ENCODE measurements at regions not wholly inside any gene's neighbourhood (a gene's known extent, or its start where the extent isn't known, plus 50 kb on each side); places are given as distances from the start of the nearest gene placed in this dataset.
A peak's percentile ranks its signal among the peaks of the same experiment; 100 is the strongest.

DNA sequence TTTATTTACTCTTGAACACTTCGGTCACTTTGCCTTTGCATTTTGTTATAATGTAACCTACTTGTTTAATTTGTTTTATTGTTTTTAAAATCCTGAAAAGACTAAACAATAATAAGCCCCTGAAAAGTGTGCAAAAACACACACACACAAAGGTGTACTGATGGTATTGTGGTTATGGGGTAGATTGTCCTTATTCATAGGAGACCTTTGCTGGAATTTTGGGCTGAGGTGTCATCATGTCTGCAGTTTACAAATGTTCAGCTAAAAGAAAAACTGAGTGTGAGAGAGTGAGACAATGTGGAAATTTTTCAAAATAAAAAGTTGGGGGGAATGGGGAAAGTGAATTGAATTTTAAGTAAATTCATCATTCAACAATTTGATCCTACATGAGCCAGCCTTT is 174.9 kb downstream of the QDPR start:
- no peak for DNase-seq (ENCODE audit: low spot score)

DNA sequence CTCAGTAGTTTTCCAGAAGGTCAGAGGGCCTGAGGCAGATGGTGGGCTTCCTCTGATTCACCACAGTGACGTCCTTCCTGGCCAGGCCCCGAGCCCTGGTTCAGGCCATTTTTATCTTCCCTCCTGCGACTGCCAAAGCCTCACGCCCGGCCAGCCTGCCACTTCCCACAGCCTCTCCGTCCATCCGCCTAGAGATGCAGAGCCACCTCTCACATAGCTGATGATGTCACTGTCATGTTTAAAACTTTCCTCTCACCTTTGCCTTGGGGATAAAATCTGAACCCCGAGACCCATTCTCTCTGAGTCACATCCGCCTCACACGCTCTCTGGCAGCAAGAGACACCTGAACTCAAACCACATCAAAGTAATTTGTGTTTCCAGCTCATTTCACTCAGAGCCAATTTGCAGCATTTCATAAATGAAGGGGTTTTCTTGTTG is 175.3 kb downstream of the QDPR start:
- no peak for DNase-seq (ENCODE audit: low spot score)

DNA sequence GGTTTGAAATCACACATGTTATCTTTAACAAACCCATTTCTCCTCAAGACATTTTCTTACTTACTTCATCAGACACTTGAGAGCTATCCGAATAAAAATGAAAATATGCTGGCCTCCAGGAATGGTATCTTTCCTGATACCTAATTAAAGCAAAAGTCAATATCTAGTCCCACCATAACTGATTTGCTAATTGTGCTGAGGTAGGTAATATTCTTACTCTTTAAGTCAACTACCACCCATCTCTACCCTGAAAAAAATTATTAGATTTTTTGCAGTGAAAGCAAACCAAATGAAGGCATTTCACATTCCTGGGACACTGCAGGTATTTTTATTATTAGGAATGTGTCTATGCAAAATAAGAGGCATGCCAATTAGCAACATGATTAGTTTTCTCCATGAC is 175.8 kb downstream of the QDPR start:
- DNase-seq (ENCODE audit: low spot score) = no peak

DNA sequence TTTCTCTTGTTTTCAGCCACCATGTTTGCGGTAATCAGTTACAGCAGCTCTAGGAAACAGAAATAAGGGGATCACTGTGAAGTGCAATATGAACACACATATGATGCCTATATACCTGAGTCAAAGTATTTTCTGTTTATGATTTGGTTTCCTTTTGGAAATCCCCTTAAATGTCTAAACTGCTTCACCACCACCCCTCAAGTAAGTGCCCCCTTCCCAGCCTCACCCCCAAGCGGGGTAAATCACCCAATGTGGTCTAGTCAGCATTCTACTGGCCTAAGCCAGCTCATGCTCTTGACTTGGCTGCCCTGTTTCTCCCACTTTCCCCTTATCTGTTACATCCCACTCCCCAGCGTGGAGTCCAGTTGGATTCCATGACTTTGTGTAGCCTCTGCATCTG is 176.5 kb downstream of the QDPR start:
- DNase-seq (ENCODE audit: low spot score) = no peak

DNA sequence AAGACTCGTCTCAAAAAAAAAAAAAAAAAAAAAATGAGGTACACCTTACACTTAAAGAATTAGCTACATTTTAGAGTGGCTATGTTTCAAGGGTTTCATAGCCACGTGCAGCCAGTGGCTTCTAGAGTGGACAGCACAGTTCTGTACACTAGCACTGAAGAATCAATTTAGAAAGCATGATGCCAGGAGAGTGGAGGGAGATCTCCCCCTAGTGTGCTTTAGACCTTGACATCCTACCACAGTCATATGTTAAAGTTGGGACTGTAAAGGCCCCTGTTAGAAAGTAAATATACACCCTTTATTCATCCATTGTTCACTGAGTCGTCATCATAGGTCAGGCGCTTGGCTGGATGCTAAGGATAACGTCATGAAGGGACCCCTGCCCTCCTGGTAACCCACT is 179.4 kb downstream of the QDPR start:
- DNase-seq (ENCODE audit: low spot score) = no peak

DNA sequence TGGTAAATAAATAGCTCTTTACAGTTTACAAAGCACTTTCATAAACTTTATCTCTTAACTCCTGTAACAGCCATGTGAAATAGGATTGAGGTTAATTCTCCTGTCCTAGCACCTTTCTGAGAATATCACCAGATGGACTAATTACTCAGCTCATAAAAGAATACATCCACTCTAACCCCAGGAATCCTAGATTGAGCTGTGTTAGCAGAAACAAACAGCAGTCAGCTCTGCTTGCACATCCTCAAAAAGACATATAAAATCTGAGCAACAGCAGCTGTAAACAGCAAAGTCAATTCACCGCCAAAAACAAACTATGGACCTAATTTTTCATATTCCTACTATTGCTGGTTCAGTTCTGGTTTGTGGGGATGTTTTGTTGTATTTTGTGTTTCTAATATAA is 182.8 kb downstream of the QDPR start:
- DNase-seq (ENCODE audit: low spot score) = no peak

DNA sequence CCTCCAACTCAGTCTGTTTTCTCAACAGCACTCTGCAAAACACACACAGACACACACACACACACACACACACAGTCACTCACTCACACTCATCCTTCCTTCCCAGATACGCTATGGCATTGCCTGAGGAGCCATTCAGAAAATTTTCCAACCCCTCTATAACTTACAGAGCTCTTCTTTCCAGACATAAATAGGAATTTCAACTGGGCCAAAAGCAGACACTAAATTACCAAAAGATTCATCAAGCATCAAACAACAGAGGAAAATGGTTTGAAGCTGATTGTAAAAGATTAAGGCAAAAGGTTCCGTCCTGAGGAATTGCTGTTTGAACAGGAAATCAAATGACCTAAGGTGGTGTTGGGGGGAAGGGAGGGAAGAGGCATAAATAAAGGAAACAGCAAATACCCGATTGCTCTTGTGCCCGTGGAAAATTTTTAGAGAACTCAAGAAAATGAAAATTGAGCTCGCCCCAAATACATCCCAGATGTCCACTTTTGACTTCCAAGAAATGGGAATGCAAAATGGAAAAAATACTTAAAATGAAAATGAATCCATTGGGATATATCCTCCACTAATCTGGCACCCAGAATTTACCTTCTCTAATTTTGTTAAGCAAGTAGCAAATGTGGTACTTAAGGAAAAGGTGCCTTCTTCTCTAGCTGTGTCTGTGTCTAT is 183.6 kb downstream of the QDPR start:
- no peak for DNase-seq (ENCODE audit: low spot score)

DNA sequence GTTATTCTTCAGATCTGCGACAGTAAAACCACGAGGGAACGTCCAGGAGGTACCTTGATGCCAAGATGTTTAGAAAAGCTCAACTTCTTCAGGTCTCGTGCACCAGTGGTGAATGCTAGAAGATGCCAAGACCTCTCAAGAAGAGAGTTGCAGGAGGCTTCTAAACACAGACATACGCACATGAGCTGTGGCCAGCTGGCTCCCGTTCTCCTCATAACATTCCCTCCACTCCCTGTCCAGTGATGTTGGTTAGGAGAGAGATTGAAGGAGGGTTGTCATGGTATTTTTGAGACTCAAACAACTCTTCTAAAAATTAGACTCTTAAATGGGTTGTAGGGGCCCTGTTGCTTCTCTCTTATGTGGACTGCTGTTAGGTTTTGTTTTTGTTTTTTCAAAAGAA is 184.3 kb downstream of the QDPR start:
- no peak for DNase-seq (ENCODE audit: low spot score)

DNA sequence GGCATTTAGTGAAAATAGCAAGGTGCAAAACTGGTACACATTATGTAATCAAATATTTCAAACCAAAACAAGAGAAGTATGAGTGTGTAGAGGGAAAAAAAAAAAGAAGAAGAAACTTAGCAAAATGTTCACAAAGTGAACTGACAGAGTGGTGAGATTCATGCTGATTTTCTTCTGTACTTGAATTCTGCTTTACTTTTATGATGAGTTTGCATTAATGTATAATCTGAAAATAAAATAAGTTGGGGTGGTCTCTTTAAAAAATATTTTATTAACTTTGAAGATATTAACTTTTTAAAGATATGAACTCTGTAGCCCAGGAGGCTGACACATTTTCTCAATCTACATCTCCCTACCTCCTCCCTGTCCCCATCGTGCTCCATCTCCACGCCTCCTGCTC is 185.1 kb downstream of the QDPR start:
- no peak for DNase-seq (ENCODE audit: low spot score)

DNA sequence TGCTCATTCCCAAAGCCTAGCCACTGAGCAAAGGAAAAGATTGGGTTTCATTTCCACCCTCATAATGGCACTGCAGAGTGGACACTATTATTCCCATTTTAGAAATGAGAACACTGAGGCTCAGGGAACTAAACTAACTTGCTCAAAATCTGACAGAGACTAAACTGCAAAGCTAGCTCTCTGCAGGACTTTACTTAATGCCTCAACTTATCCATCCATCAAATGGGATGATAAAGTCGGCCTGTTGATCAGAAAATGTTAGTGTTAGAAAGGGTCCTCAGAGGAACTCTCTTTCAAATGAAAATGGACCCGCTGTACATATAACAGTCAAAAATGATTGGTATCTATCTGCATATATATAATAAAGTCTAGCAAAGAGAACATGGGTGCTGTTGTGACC is 186.8 kb downstream of the QDPR start:
- DNase-seq (ENCODE audit: low spot score) = no peak

DNA sequence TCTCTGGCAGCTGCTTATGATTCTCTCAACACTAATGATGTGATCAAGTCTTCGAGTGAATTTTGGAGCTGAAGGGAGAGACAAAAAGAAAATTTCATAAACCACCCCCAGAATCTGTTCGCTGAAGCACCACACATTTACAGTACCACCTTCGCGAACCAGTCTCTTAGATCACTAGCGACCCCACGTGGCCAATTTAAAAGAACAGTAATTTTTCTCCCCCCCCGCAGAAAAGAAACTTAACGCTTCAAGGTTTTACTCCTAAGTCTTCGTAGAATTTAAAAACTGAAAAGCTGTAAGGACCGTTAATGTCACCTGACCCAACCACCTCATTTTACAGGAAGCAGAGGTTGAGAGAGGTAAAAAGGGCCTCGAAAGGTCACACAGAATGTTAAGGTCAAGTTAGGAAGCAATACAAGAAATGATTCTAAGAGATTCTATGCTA is 187.5 kb downstream of the QDPR start:
- DNase-seq (ENCODE audit: low spot score) = peak; percentile 24

DNA sequence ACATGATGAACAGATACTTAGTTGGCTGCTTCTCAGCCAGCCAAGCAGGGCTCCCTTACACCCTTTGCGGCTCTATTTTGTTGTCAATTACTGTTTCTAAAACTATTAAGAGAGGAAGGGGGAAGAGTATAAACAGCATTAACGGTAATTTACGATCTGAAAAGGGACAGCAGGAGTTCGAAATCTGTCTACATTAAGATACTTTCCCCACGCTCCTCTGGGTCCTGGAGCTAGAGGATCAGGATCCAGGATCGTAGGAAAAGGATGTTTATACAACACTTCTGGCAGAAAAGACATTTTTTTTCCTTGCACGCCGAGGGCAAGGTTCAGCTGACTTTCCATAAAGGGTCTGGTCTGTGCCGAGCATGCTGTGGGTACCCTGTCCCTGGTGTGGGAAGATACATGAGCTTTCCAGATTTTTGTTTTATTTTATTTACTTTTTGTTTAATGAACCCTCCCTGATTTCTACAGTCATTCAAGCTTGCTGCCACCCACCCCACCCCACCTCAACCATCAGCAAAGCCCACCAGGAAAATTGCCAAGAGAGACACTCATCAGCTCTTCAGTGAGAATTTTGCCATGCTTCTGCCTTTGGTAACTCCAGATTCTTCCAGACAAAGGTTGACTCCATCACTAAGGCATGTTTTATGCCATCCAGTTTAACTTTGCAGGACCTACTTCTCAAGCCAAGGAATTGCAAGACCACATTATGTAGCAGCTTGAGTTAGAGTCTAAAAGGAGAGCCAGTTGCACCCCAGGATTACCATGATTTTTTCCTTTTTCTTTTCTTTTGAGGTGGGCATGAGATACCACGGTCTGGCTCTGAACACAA is 188.1 kb downstream of the QDPR start:
- DNase-seq (ENCODE audit: low spot score) = no peak

DNA sequence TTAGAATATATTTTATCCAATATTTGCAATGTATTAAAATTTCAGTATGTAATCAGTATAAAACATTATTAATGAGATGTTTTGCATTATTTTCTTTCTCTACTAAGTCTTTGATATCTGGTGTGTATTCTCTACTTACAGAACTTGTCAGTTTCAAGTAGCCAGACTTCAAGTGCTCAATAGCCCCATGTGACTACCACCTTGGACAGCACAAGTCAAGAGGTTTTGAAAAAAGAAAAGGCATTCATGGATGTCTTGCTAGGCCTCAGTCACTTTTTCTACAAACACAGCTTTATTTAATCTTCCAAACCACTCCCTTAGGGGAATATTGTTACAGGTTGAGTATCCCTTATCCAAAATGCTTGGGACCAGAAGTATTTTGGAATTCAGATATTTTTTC is 189.4 kb downstream of the QDPR start:
- DNase-seq (ENCODE audit: low spot score) = no peak

DNA sequence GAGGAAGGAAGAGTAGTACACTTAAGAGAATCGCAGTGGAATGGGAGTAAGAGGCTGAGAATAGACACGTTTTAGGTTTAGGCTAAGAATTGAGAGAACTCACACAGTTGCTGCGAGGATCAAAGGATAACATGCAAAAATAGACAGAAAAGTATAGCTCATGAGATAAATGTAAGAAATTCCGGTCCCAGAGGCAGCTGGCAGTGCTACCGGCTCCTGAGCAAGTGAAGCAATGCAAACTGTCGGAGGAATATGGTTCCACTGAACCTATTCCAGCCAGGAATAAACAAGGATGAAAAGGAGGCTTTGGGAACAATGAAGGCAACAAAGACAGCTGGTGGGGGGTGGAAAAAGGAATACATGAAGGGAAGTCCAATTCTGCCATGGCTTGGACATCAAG is 191.8 kb downstream of the QDPR start:
- no peak for DNase-seq (ENCODE audit: low spot score)

DNA sequence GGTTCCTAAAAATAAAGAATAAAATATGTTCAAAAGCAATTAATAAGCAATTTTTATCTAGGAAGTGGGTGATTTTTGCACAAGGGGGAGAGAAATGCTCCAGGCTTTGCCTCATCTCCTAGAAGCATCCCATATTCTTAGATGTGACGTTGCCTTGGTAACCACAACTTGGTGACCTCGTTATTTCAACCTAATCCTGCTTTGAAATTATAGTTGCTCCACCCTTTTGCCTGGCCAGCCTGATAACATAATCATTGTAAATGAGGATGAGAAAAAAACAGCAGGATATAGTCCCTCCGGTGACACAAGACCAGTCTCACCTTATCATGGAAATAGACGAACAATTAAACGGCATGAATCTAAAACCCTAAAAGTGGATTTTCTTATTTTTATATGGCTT is 194.4 kb downstream of the QDPR start:
- no peak for DNase-seq (ENCODE audit: low spot score)

DNA sequence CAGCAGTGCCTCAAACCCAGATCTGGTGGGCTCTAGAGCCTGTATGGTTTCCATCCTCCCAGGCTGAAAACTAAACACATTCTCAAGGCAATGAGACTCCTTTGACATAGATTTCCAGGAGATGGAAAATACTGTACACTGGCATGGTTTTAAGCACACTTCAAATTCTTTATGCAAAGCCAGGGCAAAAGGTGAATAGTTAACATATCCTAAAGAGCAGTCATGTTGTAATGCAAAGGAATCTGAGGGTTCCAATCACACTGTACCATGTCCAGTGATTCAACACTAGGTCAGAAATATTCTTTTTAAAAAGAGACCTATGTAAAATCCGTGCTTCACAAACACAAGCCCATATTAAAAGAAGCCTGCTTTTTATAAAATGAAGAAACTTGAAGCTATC is 195.3 kb downstream of the QDPR start:
- no peak for DNase-seq (ENCODE audit: low spot score)

DNA sequence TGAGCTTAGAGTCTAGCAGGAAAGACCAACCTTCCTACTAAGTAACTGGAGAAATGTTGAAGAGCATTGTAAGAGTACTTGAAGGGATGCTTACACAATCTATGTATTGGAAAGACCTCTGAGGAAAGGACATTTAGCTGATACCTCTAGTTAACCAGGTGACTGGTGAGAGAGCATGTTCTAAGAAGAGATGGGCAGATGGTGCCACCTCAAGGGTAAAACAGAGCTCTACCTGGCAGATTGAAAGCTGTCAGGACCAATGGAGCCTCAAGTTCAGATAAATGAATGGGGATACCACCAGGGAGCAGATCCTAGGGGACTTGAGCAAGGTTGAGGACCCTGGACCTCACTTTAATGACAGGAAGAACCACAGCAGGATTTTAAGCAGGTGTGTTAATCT is 196.4 kb downstream of the QDPR start:
- no peak for DNase-seq (ENCODE audit: low spot score)

DNA sequence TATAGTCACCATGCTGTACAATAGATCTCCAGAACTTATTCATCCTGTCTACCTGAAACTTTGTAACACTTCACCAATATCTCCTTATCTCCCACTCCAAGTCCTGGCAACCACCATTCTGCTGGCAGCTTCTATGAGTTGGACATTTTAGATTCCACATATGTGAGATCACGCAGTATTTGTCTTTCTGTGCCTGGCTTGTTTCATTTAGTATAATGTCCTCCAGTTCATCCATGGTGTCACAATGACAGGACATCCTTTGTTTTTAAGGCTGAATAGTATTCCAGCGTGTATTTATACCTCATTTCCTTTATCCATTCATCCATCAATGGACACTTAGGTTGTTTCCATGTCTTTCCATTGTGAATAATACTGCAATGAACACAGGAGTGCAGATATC is 198.7 kb downstream of the QDPR start:
- DNase-seq (ENCODE audit: low spot score) = no peak

DNA sequence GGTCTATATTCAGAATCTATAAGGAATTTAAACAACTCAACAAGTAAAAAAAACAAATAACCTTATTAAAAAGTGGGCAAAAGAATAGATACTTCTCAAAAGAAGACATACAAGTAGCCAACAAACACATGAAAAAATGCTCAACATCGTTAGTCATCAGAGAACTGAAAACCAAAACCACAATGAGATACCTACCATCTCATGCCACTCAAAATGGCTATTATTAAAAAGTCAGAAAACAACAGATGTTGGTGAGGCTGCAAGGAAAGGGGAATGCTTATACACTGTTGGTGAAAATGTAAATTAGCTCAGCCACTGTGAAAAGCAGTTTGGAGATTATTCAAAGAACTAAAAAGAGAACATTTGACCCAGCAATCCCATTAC is 201.6 kb downstream of the QDPR start:
- no peak for DNase-seq (ENCODE audit: low spot score)

DNA sequence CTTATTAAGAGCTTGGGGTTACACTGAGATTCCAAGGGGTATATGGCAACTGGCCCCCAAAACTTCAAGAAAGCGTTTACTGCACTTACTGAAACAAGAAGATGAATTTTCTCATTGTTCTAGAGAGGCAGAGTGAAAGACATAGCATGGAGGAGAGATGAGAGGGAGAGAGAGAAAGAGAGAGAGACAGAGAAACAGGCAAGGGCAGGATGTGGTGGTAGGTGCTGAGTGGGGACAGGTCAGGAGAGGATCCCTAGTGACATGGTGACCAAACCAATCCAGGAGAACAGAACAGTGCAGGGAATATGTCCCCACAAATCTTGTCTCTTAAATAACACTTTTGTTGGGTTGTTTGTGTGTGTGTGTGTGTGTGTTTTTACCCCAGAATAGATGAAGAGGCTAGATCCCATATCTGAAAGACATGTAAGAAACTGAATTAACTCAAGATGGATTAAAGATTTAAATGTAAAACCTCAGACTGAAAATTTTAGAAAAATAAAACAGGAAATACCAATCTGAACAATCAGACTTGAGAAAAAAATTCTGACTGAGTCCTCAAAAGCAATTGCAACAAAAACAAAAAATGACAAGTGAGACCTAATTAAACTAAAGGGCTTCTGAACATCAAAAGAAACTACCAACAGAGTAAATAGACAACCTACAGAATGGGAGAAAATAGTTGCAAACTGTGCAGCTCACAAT is 202.2 kb downstream of the QDPR start:
- DNase-seq (ENCODE audit: low spot score) = no peak

DNA sequence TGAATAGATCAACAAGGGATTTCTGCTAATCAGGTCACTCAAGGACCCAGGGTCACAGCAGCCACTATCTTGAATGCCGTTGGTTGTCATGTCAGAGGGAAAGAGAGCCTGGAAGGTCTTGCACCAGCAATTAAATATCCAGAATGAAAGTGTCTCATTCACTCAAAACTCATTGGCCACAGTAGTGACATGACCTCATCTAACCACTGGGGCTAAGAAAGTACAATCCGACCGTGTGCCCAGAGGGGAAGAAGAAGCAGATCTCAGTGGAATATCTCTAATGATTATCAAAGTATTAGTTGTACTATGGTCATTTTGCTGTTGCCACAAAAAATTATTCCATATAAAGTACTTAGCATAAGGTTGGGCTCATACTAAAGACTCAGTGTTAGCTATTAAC is 210.0 kb downstream of the QDPR start:
- DNase-seq (ENCODE audit: low spot score) = no peak

DNA sequence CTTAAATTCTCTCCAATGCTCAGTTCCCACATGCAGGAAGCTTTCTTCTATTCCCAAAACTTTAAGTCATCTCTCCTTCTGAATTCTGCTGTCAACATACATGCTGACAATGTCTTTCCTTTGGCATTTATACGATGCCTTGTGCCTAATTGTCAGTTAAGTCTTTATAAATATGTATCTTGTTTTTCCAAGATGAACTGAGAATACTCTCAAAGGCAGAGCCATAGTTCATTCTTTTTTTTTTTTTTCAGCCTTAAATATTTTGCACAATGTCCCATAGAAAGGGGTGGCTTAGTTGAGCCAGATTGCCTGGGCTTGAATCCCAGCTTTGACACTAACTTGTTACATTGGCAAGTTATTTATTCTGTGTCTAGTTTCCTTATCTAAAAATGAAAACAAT is 210.6 kb downstream of the QDPR start:
- no peak for DNase-seq (ENCODE audit: low spot score)
